ENCODE measurements at regions not wholly inside any gene's neighbourhood (a gene's known extent, or its start where the extent isn't known, plus 50 kb on each side); places are given as distances from the start of the nearest gene placed in this dataset.
"Not testable (repeated sequence)": the region's sequence is repeated elsewhere in the genome, so short reads cannot be mapped to it uniquely, and the experiment has no call there.

GRCh38 chr6:74715355-74716085, 490.3 kb downstream of the COL12A1 start:
- DNase-seq (ENCODE audit: low read depth) = peak; percentile 62
- H3K4me3 ChIP-seq (ENCODE audit: control insufficient read depth, low read depth, low read length) = no peak overlapping the region
- no peak for TF ChIP-seq CTCF (conservative IDR thresholded peaks at IDR 0.05; ENCODE audit: control insufficient read depth, insufficient read depth, low read depth, low read length)

GRCh38 chr6:74713941-74714340, 491.9 kb downstream of the COL12A1 start:
- TF ChIP-seq CTCF (conservative IDR thresholded peaks at IDR 0.05; ENCODE audit: control insufficient read depth, insufficient read depth, low read depth, low read length) = no peak
- no peak for DNase-seq (ENCODE audit: low read depth)
- no peak overlapping the region for H3K4me3 ChIP-seq (ENCODE audit: control insufficient read depth, low read depth, low read length)

- peak; percentile 9 for DNase-seq (ENCODE audit: low read depth)
- no peak overlapping the region for H3K4me3 ChIP-seq (ENCODE audit: control insufficient read depth, low read depth, low read length)
These were observed 500.4 kb downstream of the COL12A1 start for GRCh38 chr6:74705451-74705850.

GRCh38 chr6:74704540-74704939, 501.3 kb downstream of the COL12A1 start:
- DNase-seq (ENCODE audit: low read depth); H3K4me3 ChIP-seq (ENCODE audit: control insufficient read depth, low read depth, low read length): not testable (repeated sequence)

More at GRCh38 chr6:74705451-74705850, 500.4 kb downstream of the COL12A1 start:
- TF ChIP-seq CTCF (conservative IDR thresholded peaks at IDR 0.05; ENCODE audit: control insufficient read depth, insufficient read depth, low read depth, low read length) = no peak

- no peak for TF ChIP-seq CTCF (conservative IDR thresholded peaks at IDR 0.05; ENCODE audit: control insufficient read depth, insufficient read depth, low read depth, low read length)
- no peak overlapping the region for H3K4me3 ChIP-seq (ENCODE audit: control insufficient read depth, low read depth, low read length)
- DNase-seq (ENCODE audit: low read depth) = peak; percentile 33
These were observed 515.5 kb downstream of the COL12A1 start for GRCh38 chr6:74690365-74690764.

- DNase-seq (ENCODE audit: low read depth) = no peak
- H3K4me3 ChIP-seq (ENCODE audit: control insufficient read depth, low read depth, low read length) = no peak overlapping the region
- TF ChIP-seq CTCF (conservative IDR thresholded peaks at IDR 0.05; ENCODE audit: control insufficient read depth, insufficient read depth, low read depth, low read length) = no peak
These were observed 516.3 kb downstream of the COL12A1 start for GRCh38 chr6:74689601-74690000.

GRCh38 chr6:74677463-74677862, 528.4 kb downstream of the COL12A1 start:
- TF ChIP-seq CTCF (conservative IDR thresholded peaks at IDR 0.05; ENCODE audit: control insufficient read depth, insufficient read depth, low read depth, low read length) = no peak
- no peak overlapping the region for H3K4me3 ChIP-seq (ENCODE audit: control insufficient read depth, low read depth, low read length)
- DNase-seq (ENCODE audit: low read depth) = no peak

Measured in fibroblast of mammary gland (primary cell).